HG02840 (cell line): ENCODE measurements at regions not wholly inside any gene's neighbourhood (a gene's known extent, or its start where the extent isn't known, plus 50 kb on each side); places are given as distances from the start of the nearest gene placed in this dataset.
"Not testable (repeated sequence)": the region's sequence is repeated elsewhere in the genome, so short reads cannot be mapped to it uniquely, and the experiment has no call there.

ENCODE experiments used
- ATAC-seq: cut with Tn5 transposase; IDR thresholded peaks from one replicate; pipeline ENCODE4 v1.9.1; 2021; ENCODE audit warnings: mild to moderate bottlenecking, moderate library complexity, moderate number of reproducible peaks; ENCODE audit not compliant: unreplicated experiment, low FRiP score

DNA sequence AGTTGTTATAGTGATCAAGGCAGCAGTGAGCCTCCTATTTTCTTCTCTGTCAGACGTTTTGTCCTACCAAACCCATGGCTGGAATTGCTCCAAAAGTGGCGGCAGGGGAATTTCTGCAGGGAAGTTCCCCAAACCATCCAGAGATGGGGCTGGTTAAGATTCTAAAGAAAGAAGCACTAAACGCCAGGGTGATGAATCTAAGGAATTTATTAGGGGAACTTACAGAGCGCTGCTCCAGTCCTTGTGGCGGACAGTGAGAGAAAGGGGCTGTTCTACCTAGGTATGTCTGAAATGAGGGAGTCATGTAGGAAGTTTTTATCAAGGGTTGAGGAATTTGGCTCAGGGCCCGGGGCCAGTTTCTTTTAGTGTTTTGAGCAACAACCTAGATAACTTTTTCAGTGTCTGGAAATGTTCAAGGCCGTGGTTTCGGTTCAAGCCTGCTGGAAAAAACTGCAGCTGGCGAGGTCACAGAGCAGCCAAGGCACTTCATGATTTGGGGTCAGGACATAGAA, 222.4 kb upstream of the B3GALT2 start:
- ATAC-seq = no peak

DNA sequence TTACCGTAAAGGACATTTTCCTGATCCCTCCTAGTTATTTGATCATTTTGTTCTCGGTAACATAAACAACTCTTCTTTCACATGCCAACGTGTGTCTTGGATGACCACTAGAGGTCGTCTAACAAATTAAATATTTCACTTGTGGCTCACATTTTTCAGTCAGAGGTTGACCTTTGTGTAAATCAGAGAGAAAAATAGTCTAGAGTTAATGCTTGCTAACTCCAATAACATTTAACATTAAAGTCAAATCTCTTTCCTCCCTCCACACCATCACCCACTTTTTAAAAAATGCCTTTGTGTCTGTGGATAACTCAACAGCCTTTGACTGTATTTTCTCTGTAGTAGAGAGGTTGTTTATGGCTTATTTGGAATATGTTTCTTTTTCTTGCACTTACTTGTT, 220.5 kb upstream of the B3GALT2 start:
- no peak for ATAC-seq

DNA sequence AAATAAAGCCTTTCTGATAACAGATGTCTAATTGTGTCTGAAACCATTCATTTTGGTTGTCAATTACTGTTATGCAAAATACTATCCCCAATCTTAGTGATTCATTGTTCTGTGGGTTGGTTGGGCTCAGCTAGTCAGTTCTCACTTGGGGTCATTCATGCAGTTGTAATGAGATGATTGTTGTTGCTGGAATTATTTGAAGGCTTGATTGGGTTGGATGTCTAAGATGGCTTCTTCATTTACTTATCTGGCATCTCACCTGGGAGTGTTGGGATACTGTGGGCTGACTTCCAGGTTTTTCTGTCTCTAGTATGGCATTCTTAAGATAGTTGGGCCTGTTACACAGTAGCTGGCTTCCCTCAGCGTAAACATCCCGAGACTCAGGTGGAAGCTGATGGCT, 217.8 kb upstream of the B3GALT2 start:
- ATAC-seq = no peak

DNA sequence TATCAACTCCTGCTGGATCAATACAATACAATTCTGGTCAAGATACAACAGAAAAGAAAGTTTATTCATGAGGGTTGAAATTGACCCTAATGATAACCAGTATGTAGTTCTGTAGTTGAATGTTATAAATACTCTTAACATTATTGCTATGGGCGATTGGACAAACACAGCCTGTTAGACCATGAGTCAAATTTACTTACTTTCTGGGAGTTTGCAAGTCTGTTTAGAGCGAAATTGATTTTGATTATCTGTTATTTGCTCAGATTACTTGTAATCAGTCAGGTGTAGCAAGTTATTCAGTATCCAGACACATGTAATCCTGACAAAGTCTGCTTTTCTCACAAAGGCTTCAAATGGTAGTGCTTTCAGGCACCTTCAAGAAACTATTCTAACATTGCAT, 216.6 kb upstream of the B3GALT2 start:
- ATAC-seq = no peak

DNA sequence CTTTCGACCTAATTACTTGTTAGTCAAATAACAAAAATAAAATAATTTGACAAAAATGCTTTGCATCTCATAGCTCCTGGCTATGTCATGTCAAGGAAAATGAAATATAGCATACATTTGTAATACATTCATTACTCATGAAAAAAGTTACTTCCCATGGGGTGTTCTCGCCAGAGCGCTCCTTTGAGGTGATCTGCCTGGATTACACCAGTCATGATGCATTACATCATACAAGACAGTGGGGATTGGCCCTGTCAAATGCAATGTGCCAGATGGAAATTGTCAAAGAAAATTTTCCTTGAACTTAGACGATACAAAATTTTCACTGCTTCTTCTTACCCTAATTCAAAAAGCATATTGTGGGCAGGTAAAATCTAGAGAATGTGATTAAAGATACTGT, 215.6 kb upstream of the B3GALT2 start:
- ATAC-seq = no peak

DNA sequence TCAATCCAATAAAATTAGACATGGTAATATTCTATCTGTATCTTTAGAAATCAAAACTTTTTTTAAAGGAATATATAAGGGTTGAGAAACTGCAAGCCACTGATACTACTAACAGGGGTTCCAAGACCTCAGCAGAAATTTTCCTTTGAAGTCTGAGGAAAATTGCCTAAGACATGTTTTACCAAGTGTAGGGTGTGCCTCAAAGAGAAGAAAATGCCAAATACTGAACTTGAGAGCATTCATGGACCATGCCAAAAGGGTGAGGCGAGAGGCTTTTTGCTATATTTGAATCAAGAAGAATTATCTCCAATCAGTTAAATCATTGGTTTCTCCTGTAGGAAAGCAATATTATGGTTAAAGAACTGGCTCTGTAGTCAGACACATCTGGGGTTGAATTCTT, 207.9 kb upstream of the B3GALT2 start:
- no peak for ATAC-seq

DNA sequence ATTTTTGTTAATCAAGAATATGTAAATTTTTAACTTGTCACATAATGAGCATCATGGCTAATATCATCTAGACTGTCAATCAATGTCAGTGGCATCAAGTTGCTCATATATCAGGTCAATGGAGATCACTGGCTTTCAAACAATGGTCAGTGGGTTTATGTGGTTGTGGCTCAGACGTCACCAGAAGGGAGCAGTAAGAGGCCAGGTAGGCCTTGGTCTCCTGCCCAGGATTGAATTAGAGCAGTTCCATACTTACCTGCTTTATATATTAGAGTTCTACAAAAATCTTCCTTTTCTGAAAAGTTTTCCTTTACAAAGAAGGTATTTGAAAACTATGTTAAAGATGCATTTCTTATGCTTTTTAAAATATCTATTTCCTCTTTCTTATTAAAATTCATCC, 206.3 kb upstream of the B3GALT2 start:
- no peak for ATAC-seq

DNA sequence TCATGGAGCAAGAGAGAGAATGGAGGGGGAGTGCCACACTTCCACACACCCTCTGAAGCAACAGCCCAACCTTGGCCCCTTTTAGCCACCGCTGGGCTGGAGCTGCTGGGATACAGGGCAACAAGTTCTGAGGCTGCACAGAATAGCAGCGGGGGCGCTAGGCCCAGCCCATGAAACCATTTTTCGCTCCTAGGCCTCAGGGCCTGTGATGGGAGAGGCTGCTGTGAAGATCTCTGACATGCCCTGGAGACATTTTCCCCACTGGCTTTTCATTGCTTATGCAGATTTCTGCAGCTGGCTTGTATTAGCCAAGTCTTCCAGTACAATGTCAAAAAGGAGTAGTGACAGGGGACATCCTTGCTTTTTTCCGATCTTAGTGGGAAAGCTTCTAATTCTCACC, 202.3 kb upstream of the B3GALT2 start:
- ATAC-seq = no peak

DNA sequence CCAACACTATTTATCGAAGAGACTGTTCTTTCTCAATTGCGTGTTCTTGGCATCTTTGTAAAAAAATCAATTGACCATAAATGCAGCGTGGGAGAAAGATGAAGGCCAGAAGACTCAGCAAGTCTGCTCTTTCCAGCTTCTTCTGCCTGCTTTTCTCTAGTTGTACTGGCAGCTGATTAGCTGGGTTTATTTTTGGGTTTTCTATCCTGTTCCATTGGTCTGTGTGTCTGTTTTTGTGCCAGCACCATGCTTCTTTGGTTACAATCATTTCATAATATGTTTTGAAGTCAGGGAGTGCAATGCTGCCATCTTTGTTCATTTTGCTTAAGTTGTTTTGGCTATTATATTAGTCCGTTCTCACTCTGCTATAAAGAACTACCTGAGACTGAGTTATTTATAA, 201.8 kb upstream of the B3GALT2 start:
- no peak for ATAC-seq

DNA sequence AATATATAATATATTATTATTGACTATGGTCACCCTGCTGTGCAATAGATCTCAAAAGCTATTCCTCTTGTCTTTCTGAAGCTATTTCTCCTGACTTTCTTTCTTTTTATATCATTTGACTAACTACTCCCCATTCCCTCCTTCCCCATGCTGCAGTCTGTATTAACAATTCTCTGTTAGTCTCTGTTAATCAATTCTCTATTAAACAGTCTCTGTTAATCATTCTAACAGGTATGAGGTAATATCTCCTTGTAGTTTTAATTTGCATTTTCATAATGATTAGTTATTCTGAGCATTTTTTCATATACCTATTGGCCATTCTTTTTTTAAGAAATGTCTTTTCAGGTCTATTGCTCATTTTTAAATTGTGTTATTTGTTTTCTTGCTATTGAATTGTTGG, 201.0 kb upstream of the B3GALT2 start:
- no peak for ATAC-seq

DNA sequence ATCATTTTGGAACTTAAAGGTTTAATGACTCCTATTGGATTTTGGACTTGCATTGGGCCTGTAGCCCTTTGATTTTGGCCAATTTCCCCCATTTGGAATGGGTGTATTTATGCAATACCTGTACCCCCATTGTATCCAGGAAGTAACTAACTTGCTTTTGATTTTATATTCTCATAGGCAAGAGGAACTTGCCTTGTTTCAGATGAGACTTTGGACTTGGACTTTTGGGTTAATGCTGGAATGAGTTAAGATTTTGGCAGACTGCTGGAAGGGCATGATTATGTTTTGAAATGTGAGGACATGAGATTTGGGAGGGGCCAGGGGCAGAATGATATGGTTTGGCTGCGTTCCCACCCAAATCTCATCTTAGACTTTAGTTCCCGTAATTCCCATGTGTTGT, 192.0 kb upstream of the B3GALT2 start:
- not testable (repeated sequence) for ATAC-seq

DNA sequence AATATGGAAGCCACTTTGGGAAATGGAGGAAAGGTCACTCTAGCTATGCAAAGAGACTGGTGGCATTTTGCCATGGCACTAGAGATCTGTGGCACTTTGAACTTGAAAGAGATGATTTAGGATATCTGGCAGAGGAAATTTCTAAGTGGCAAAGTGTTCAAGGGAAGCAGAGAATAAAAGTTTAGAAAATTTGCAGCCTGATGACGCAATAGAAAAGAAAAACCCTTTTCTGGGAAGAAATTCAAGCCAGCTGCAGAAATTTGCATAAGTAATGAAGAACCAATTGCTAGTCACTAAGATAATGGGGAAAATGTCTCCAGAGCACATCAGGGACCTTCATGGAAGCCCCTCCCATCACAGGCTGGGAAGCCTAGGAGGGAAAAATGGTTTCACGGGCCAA, 191.1 kb upstream of the B3GALT2 start:
- no peak for ATAC-seq

DNA sequence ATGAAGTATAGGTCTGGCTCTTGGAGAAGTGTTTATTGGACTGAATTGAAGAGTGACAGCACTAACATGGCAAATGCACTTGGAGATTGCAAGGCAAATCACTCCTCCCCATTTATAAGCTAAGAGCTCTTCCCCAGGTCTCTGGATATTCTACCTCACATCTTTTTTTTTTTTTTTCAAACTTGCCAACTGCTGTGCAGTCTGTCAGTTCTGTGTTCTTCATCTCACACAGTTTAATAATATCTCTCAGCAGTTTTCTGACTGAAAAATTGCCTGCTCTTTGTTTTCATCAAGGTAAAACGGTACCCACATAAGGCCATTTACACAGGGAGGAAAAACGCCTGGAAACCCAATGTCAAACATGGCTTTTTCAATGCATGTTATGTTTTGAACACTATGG, 186.1 kb upstream of the B3GALT2 start:
- ATAC-seq = no peak

DNA sequence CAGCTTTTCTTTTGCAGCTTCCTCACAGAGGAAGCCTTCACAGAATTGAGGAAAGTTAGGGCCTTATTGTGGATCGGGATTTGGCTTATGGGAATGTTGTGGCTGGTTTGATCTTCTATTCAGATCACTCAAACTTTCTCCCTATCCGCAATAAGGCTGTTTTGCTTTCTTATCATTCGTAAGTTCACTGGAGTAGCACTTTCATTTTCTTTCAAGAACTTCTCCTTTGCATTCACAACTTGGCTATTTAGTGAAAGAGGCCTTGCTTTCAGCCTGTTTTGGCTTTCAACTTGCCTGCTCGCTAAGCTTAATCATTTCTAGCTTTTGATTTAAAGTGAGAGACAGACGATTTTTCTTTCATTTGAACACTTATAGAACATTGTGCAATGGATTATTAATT, 181.9 kb upstream of the B3GALT2 start:
- no peak for ATAC-seq

DNA sequence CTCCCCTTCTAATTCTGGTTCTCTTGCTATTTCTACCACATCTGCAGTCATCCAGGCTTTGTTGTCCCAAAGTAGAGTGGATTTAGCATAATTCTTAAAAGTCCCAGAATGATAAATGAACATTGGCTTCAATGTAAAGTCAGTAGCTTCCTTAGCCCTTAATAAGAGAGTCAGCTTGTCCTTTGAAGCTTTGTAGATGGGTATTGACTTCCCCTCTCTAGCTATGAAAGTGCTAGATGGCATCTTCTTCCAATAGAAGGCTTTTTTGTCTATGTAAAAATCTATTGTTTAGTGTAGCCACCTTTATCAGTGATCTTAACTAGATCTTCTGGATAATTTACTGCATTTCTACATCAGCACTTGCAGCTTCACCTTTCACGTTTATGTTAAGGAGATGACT, 181.4 kb upstream of the B3GALT2 start:
- no peak for ATAC-seq

DNA sequence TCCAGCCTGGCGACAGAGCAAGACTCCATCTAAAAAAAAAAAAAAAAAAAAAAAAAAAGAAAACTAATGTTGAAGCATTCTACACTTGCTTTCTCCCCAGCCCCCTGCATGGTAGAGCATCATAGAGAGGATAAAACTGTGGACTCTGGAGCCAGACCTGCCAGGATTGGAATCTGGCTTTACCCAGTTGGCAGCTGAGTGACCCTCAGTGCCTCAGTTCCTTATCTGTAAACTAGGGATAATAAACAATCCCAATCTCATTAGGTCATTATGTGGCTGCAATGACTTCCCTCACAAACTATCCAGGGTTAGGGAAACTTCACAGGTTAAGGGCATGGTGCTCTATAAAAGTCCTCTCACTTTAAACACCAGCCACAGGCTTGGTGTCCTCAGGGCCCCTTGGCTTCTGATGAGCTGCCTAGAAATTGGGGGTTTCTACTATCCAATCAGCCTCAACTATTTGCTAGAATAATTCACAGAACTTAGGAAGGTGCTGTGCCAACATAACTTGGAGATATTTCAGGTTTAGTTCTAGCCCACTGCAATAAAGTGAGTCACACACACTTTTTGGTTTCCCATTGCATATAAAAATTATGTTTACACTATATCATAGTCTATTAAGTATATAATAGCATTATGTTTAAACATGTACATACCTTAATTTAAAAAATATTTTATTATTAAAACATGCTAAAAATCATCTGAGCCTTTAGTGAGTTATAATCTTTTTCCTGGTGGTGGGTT, 180.5 kb upstream of the B3GALT2 start:
- ATAC-seq = no peak

DNA sequence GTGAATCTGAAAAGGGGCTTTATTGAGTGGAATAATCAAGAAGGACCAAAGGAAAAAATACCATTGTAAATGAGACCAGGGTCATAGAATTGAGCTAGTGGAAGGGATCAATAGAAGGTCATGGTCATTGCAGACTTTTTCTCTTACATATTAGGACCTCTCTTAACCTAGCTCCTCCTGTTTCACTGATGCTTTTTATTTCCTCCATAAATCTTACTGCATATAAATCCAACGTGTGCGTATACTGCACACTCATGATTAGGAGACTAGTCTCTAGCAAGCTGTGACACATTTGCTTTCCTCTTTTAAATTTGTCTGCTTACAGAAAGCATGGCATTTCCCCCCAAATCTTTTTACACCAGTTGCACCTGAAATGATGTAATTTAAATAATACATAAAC, 179.6 kb upstream of the B3GALT2 start:
- ATAC-seq = no peak

DNA sequence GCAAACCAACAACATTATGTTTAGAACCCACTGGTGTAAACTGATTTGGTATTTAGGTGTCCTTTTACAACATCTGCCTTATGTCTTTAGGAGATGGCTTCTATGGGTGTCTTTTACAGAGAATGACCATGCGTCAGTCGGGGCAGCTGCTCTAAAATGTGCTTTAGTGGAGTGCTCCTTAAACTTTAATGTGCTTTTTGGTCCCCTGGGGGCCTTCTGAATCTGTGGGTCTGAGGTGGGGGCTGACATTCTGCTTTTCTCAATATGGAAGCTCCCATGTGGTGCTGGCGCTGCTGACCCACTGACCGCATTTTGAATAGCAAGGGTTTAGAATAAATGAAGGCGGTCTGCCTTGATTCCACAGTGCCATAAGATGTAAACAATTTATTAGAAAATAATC, 173.2 kb upstream of the B3GALT2 start:
- ATAC-seq = no peak

DNA sequence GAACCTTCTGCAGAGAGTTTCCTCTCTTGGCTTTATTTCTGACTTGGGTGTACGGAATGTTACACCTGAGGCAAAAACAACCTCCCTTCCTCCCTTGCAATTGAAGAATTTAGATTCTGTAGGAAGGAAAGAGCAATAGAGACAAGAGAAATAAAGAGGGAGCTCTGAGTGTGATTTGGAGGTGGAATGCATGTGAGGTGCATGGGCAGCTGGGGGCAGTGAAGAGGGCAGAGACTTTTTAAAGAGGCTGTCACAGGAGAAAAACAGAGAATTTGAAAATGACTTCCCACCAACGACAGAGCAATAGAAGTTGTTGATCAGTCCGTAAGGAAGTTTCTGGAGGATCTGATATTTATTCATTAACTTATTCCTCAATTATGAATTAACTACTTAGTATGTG, 172.0 kb upstream of the B3GALT2 start:
- ATAC-seq = no peak

DNA sequence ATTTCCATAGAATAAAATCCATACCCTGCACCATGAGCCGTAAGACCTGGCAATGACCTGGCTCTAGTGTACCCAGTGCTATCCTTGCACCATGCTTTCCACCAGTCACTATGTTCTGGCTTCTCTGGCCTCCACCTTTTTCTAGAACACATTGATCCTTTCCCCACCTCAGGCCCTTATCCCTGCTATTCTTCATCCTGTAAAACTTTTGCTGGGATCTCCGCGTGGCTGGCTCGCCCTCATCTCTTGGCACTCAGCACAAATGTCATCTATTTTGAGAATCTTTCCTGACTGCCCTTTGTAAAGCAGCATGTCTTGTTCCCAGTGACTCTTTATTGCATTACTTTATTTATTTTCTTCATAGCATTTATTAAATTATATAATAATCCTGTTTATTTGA, 169.8 kb upstream of the B3GALT2 start:
- ATAC-seq = no peak

DNA sequence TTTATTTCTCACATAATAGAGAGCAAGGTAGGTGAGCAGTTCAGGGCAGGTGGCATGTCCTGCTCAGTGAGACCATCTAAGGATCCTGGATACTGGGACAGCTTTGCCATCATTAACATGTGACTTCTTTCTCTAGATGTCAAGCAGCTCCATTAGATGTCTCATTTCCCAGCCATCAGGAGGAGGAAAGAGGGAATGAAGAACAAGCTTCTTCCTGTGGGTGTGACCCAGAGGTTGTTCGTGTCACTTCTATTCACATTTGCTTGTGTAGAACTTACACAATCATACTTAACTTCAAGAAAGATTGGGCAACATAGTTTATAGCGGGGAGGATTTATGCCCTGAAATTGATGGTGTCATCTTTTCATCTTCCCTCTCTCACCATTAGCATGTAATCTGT, 169.2 kb upstream of the B3GALT2 start:
- no peak for ATAC-seq

DNA sequence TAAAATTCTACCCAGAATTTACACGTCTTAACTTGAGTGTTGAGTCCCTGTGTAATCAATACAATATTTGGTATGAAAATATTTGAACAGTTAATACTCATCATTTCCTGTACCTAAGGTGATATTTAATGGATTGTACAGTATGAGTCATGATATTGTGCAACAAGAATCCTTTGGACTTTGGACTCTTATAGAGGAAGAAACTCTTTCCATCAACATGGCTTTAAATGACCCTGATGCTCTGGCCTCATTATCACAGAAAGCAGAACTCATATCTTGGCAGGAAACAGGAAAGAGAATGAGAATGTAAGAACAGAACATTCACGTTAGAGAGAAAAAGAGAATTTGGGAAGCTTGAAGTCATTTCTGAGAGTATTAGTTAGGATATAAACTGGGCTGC, 168.8 kb upstream of the B3GALT2 start:
- ATAC-seq = no peak
